T-cell (primary cell): ENCODE measurements at regions not wholly inside any gene's neighbourhood (a gene's known extent, or its start where the extent isn't known, plus 50 kb on each side); places are given as distances from the start of the nearest gene placed in this dataset.

Experiments used
- ATAC-seq, 4 experiments: fragments of 200-7000 bp in 3 of 4; fragments of 150-1000 bp in 1 of 4; cut with Tn5 transposase; replicated peaks in 1 of 4; 1 replicate in 3 of 4; 2 replicates in 1 of 4; pipeline ENCODE4 v1.10.0; 2021; ENCODE audit warnings: moderate library complexity in 3 of 4, mild to moderate bottlenecking in 2 of 4, moderate number of reproducible peaks in 1 of 4
- CTCF ChIA-PET, 2 donors: fragments of 300-600 bp; sonication (Branson Sonifier 250); formaldehyde crosslinking; loops; one replicate each; lab custom pipeline; 2022; ENCODE audit warnings: antibody characterized with exemption in 2 of 2; lab: Charles Lee
- POLR2A ChIA-PET, 2 donors: fragments of 300-600 bp; sonication (Branson Sonifier 250); formaldehyde crosslinking; loops; one replicate each; lab custom pipeline; 2022; ENCODE audit warnings: antibody characterized with exemption in 2 of 2; lab: Charles Lee
- DNase-seq, 35 experiments: peaks; one replicate each; pipeline versions ENCODE4 v3.0.0 to v3.0.0-alpha.2; 2013 to 2023
- H3K27ac ChIP-seq: one replicate; pipeline ENCODE4 v1.5.1; 2013; ENCODE audit warnings: low read length
- H3K27me3 ChIP-seq, 2 experiments: replicated peaks in 1 of 2; 1 replicate in 1 of 2; 2 replicates in 1 of 2; pipeline versions ENCODE4 v1.6.1 to v1.7.0; 2013; ENCODE audit warnings: low read length in 1 of 2, mixed read lengths in 1 of 2; ENCODE audit not compliant: control insufficient read depth in 2 of 2, insufficient read depth in 2 of 2; ENCODE audit errors: extremely low read depth in 1 of 2
- H3K36me3 ChIP-seq, 2 donors: 1 replicate in 1 of 2; 2 replicates in 1 of 2; pipeline versions ENCODE4 v1.6.1 to v1.7.0; 2013; ENCODE audit warnings: low read length in 1 of 2; ENCODE audit not compliant: control insufficient read depth in 2 of 2, insufficient read depth in 1 of 2; ENCODE audit errors: extremely low read depth in 1 of 2
- H3K4me1 ChIP-seq, 2 experiments: 1 replicate in 1 of 2; 2 replicates in 1 of 2; pipeline versions ENCODE4 v1.6.1 to v1.7.0; 2013; ENCODE audit warnings: low read length in 2 of 2, mixed read lengths in 1 of 2; ENCODE audit not compliant: insufficient read depth in 2 of 2, control insufficient read depth in 1 of 2; ENCODE audit errors: extremely low read depth in 1 of 2
- H3K4me3 ChIP-seq, 2 donors: 1 replicate in 1 of 2; 2 replicates in 1 of 2; pipeline versions ENCODE4 v1.5.1 to v1.7.0; 2013; ENCODE audit warnings: mild to moderate bottlenecking in 2 of 2, low read length in 1 of 2, moderate library complexity in 1 of 2; ENCODE audit not compliant: control insufficient read depth in 1 of 2; ENCODE audit errors: extremely low read depth in 1 of 2
- H3K9me3 ChIP-seq: 2 replicates; pipeline ENCODE4 v1.7.0; 2013
- H3K27ac Mint-ChIP-seq, 2 donors: one replicate each; pipeline ENCODE4 v1.8.0; 2020 to 2021; ENCODE audit warnings: mild to moderate bottlenecking in 2 of 2, mixed read lengths in 2 of 2
- H3K27me3 Mint-ChIP-seq, 2 donors: one replicate each; pipeline ENCODE4 v1.8.0; 2021 to 2022; ENCODE audit warnings: mixed read lengths in 2 of 2
- H3K36me3 Mint-ChIP-seq: one replicate; pipeline ENCODE4 v1.8.0; 2021; ENCODE audit warnings: mixed read lengths
- H3K4me1 Mint-ChIP-seq, 3 donors: one replicate each; pipeline ENCODE4 v1.8.0; 2020 to 2022; ENCODE audit warnings: mixed read lengths in 3 of 3, mild to moderate bottlenecking in 1 of 3
- H3K4me3 Mint-ChIP-seq, 3 donors: one replicate each; pipeline ENCODE4 v1.8.0; 2020 to 2022; ENCODE audit warnings: mild to moderate bottlenecking in 3 of 3, mixed read lengths in 3 of 3, moderate library complexity in 3 of 3
- H3K9me3 Mint-ChIP-seq, 3 donors: one replicate each; pipeline ENCODE4 v1.8.0; 2020 to 2022; ENCODE audit warnings: mixed read lengths in 3 of 3
- WGBS: methylation state at CpG from one replicate; pipeline ENCODE4 v1.1.5; 2013; ENCODE audit warnings: missing lambda C conversion rate; ENCODE audit not compliant: insufficient coverage; 5-methylcytosine and 5-hydroxymethylcytosine counted together

- no peak for DNase-seq
- CTCF ChIA-PET, result no interaction called here
- H3K4me3 ChIP-seq, result no peak overlapping the region
- no peak for ATAC-seq
- Mint-ChIP-seq H3K27ac (no peak overlapping the region), H3K9me3 (peaks cover 0 to 6% (median 0%) of the 10 kb centered on the region in 3 donors), H3K4me1 (no peaks in the 10 kb centered on the region), H3K36me3 (no peaks in the 10 kb centered on the region), H3K27me3 (no peaks in the 10 kb centered on the region), H3K4me3 (no peak overlapping the region)
- POLR2A ChIA-PET, result no interaction called here
- no peaks in the 10 kb centered on the region for H3K27me3 ChIP-seq
- no peaks in the 10 kb centered on the region for H3K36me3 ChIP-seq
- WGBS, result no CpG with 5 or more reads among the region's 1 CpG
- H3K9me3 ChIP-seq, result no peaks in the 10 kb centered on the region
- H3K4me1 ChIP-seq, result no peaks in the 10 kb centered on the region
- no peak overlapping the region for H3K27ac ChIP-seq
These were observed 559.7 kb upstream of the ZEB2 start for GRCh38 chr2:145079641-145080040.

GRCh38 chr2:145078923-145079322 lies 559.0 kb upstream of the ZEB2 start:
- H3K9me3 ChIP-seq, result no peaks in the 10 kb centered on the region
- ChIA-PET CTCF (no interaction called here), POLR2A (no interaction called here)
- H3K27me3 Mint-ChIP-seq, result no peaks in the 10 kb centered on the region
- peaks cover 0 to 6% (median 0%) of the 10 kb centered on the region in 3 donors for H3K9me3 Mint-ChIP-seq
- no peak overlapping the region for H3K27ac Mint-ChIP-seq
- H3K4me1 ChIP-seq, result no peaks in the 10 kb centered on the region
- DNase-seq (no peak), ATAC-seq (no peak)
- H3K4me3 Mint-ChIP-seq, result no peak overlapping the region
- H3K4me3 ChIP-seq, result no peak overlapping the region
- no peaks in the 10 kb centered on the region for H3K36me3 Mint-ChIP-seq
- no peaks in the 10 kb centered on the region for H3K27me3 ChIP-seq
- H3K36me3 ChIP-seq, result no peaks in the 10 kb centered on the region
- H3K27ac ChIP-seq, result no peak overlapping the region
- H3K4me1 Mint-ChIP-seq, result no peaks in the 10 kb centered on the region
- WGBS, result no CpG with 5 or more reads among the region's 1 CpG

- Histone ChIP-seq H3K27me3 (no peaks in the 10 kb centered on the region), H3K9me3 (no peaks in the 10 kb centered on the region), H3K27ac (no peak overlapping the region), H3K4me1 (no peaks in the 10 kb centered on the region), H3K36me3 (no peaks in the 10 kb centered on the region), H3K4me3 (no peak overlapping the region)
- Mint-ChIP-seq H3K4me1 (no peaks in the 10 kb centered on the region), H3K4me3 (no peak overlapping the region), H3K27ac (no peak overlapping the region), H3K9me3 (peaks cover 0 to 6% (median 0%) of the 10 kb centered on the region in 3 donors), H3K27me3 (no peaks in the 10 kb centered on the region), H3K36me3 (no peaks in the 10 kb centered on the region)
- ChIA-PET CTCF (no interaction called here), POLR2A (no interaction called here)
- DNase-seq (no peak), ATAC-seq (no peak)
- no CpG with 5 or more reads among the region's 1 CpG for WGBS
These were observed 556.2 kb upstream of the ZEB2 start for GRCh38 chr2:145076085-145076484.

GRCh38 chr2:145075454-145076062 lies 555.6 kb upstream of the ZEB2 start:
- no peak overlapping the region for H3K27ac ChIP-seq
- H3K36me3 ChIP-seq, result no peaks in the 10 kb centered on the region
- POLR2A ChIA-PET, result no interaction called here
- ATAC-seq (no peak), DNase-seq (no peak)
- H3K27me3 ChIP-seq, result no peaks in the 10 kb centered on the region
- H3K4me1 Mint-ChIP-seq, result no peaks in the 10 kb centered on the region
- H3K27ac Mint-ChIP-seq, result no peak overlapping the region
- no peak overlapping the region for H3K4me3 Mint-ChIP-seq
- no peaks in the 10 kb centered on the region for H3K9me3 ChIP-seq
- H3K4me1 ChIP-seq, result no peaks in the 10 kb centered on the region
- CTCF ChIA-PET, result no interaction called here
- H3K36me3 Mint-ChIP-seq, result no peaks in the 10 kb centered on the region
- H3K27me3 Mint-ChIP-seq, result no peaks in the 10 kb centered on the region
- WGBS, result no CpG with 5 or more reads among the region's 1 CpG
- no peak overlapping the region for H3K4me3 ChIP-seq
- peaks cover 0 to 6% (median 0%) of the 10 kb centered on the region in 3 donors for H3K9me3 Mint-ChIP-seq

DNA sequence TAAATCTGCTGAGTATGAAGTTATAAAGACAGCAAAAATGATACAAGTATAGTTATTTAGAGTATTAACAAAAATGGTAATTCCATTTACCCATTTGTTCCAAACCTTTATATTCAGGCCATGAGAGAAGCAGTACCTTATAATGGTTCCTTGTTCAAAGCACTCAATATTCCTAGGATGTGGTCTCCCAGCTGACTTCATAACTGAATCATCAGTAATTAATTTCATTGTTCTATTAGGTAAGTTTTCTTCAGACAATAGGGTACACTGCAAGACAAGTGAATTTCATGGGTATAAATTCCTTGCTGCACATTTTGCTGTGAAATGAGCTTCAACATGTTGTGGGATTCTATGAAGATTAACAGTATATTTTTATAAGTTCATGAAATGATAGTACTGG lies 550.8 kb upstream of the ZEB2 start:
- Mint-ChIP-seq H3K9me3 (peaks cover 0 to 6% (median 0%) of the 10 kb centered on the region in 3 donors), H3K4me3 (no peak overlapping the region), H3K27me3 (no peaks in the 10 kb centered on the region), H3K4me1 (no peaks in the 10 kb centered on the region), H3K27ac (no peak overlapping the region), H3K36me3 (no peaks in the 10 kb centered on the region)
- H3K27me3 ChIP-seq, result no peaks in the 10 kb centered on the region
- CTCF ChIA-PET, result interaction anchor here in 1 of 2 donors (0.5 kb wide), 1 partner anchor 19 kb away, joined by 3 read pairs; no protein-coding TSS in a partner anchor
- H3K9me3 ChIP-seq, result no peaks in the 10 kb centered on the region
- H3K4me1 ChIP-seq, result no peaks in the 10 kb centered on the region
- no peak overlapping the region for H3K4me3 ChIP-seq
- POLR2A ChIA-PET, result no interaction called here
- no peak overlapping the region for H3K27ac ChIP-seq
- no peaks in the 10 kb centered on the region for H3K36me3 ChIP-seq
- ATAC-seq, result no peak
- no peak for DNase-seq

DNA sequence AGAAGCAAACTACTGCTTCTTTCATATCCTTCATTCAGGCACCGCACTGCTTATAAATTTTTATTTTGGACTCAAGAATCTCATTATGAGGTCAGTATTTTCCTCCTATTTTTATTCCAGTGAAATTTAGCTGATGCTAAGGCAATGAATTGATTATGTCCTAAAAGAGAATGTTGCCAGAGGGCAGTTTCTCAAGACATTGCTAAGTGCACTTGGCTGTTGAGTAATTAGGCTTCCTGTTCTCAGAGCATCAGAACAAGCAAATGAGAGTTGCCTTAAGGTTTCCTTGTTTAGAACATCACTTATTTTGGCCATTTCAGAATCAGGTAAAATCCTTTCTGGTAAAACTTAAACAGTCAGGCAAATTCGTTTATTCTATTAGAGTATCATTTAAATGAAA lies 548.6 kb upstream of the ZEB2 start:
- Histone ChIP-seq H3K27ac (no peak overlapping the region), H3K36me3 (no peaks in the 10 kb centered on the region), H3K9me3 (no peaks in the 10 kb centered on the region), H3K27me3 (no peaks in the 10 kb centered on the region), H3K4me3 (no peak overlapping the region), H3K4me1 (no peaks in the 10 kb centered on the region)
- H3K4me3 Mint-ChIP-seq, result no peak overlapping the region
- ChIA-PET POLR2A (no interaction called here), CTCF (no interaction called here)
- no peaks in the 10 kb centered on the region for H3K4me1 Mint-ChIP-seq
- peaks cover 0 to 6% (median 0%) of the 10 kb centered on the region in 3 donors for H3K9me3 Mint-ChIP-seq
- H3K27me3 Mint-ChIP-seq, result no peaks in the 10 kb centered on the region
- DNase-seq (no peak), ATAC-seq (no peak)
- H3K27ac Mint-ChIP-seq, result no peak overlapping the region
- WGBS, result no CpG with 5 or more reads among the region's 2 CpGs
- H3K36me3 Mint-ChIP-seq, result no peaks in the 10 kb centered on the region
